ENCODE measurements at regions not wholly inside any gene's neighbourhood (a gene's known extent, or its start where the extent isn't known, plus 50 kb on each side); places are given as distances from the start of the nearest gene placed in this dataset.

DNA sequence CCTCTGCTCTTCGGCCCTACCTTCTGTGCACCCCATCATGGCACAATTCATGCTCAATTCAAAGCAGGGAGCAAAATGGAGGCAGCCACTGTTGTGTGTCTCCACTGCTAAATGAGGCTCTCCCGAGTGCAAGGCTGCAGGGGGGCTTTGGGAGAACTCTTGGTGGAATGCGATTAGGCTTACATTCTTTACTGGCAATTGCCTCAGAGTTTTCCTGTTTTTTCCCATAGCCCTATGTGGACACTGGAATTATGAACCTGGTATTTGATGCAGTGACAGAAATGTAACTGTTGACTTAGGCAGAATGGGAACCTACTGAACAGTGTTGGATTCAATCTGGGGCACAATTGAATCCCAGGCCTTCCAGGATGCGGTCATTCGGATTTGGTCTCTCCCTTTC is 187.9 kb upstream of the GMDS start:
- H3K9me3 ChIP-seq = no peaks in the 10 kb centered on the region
- intact Hi-C loops (cut with DNase I) = no loop called here
- no peak overlapping the region for H3K27ac ChIP-seq
- DNase-seq (no peak), ATAC-seq (no peak)
- no peaks in the 10 kb centered on the region for H3K36me3 ChIP-seq
- no peaks in the 10 kb centered on the region for H3K4me1 ChIP-seq
- no peak overlapping the region for H3K4me3 ChIP-seq
- TF ChIP-seq, protein P1, sequence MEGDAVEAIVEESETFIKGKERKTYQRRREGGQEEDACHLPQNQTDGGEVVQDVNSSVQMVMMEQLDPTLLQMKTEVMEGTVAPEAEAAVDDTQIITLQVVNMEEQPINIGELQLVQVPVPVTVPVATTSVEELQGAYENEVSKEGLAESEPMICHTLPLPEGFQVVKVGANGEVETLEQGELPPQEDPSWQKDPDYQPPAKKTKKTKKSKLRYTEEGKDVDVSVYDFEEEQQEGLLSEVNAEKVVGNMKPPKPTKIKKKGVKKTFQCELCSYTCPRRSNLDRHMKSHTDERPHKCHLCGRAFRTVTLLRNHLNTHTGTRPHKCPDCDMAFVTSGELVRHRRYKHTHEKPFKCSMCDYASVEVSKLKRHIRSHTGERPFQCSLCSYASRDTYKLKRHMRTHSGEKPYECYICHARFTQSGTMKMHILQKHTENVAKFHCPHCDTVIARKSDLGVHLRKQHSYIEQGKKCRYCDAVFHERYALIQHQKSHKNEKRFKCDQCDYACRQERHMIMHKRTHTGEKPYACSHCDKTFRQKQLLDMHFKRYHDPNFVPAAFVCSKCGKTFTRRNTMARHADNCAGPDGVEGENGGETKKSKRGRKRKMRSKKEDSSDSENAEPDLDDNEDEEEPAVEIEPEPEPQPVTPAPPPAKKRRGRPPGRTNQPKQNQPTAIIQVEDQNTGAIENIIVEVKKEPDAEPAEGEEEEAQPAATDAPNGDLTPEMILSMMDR (IDR thresholded peaks at IDR 0.05) = no peak
- no peaks in the 10 kb centered on the region for H3K27me3 ChIP-seq (ENCODE audit: low read depth)

DNA sequence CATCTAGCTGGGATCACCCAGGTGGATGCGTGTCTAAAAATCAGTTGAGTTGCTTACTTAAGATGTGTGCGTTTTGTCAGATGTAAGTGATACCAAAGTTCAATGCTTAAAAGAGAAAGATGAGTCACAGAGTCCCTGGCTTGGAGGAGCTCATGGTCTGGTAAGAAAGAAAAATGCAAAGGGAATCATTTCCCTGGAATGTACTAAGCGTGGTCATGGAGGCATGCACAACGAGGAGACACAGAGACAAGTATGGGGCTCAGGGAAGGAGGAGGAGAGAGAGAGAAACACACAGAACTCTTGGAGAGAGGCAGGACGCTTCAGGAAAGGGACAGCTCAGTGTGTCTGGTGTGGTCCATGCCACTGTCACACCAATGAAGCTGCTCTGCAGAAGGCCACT is 186.9 kb upstream of the GMDS start:
- DNase-seq (no peak), ATAC-seq (no peak)
- H3K27ac ChIP-seq = no peak overlapping the region
- no peak overlapping the region for H3K4me3 ChIP-seq
- TF ChIP-seq, protein P1 (IDR thresholded peaks at IDR 0.05) = no peak
- H3K9me3 ChIP-seq = no peaks in the 10 kb centered on the region
- no peaks in the 10 kb centered on the region for H3K4me1 ChIP-seq
- H3K36me3 ChIP-seq = no peaks in the 10 kb centered on the region
- H3K27me3 ChIP-seq (ENCODE audit: low read depth) = no peaks in the 10 kb centered on the region
- intact Hi-C loops (cut with DNase I) = no loop called here

DNA sequence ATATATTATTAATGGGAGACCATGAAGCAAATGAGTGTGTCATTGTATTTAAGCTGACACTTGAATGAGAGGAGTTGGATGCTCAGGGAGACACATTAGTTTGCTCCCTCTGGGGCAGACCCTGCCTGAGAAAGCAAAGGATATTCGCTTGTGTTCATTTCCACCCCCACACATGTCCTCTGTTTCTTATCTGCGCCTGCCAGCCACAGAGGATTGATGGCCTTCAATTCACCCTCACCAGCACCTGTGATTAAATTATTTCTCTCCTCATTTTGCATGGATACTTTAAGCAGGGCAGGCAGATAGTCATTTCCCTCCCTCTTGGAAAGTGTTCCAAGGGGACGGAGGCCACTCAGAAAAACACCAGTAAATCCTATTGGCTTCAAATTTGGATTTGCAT is 185.2 kb upstream of the GMDS start:
- intact Hi-C loops (cut with DNase I) = no loop called here
- no peaks in the 10 kb centered on the region for H3K4me1 ChIP-seq
- no peak overlapping the region for H3K27ac ChIP-seq
- H3K36me3 ChIP-seq = no peaks in the 10 kb centered on the region
- no peak overlapping the region for H3K4me3 ChIP-seq
- ATAC-seq (no peak), DNase-seq (no peak)
- no peaks in the 10 kb centered on the region for H3K27me3 ChIP-seq (ENCODE audit: low read depth)
- H3K9me3 ChIP-seq = no peaks in the 10 kb centered on the region
- TF ChIP-seq, protein P1 (IDR thresholded peaks at IDR 0.05) = no peak

DNA sequence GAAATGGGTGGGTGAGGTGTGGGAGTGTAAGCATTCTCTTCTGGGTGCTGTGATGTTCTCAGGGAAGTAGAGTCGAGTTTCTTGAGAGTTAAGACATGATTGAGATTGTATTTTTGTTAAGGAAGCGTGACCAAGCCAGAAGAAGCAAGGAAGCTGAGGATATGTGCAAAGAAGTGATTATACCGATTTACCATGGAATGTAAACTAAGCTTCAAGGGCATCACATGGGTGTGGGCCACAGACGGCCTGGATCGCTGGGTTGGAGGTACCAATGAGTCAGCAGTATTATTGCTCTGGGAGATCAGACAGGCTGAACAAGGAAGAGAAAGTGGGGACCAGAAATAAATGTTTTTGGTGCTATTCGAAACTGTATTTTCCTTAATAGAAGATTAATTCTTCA is 184.1 kb upstream of the GMDS start:
- intact Hi-C loops (cut with DNase I) = no loop called here
- Histone ChIP-seq H3K4me3 (no peak overlapping the region), H3K36me3 (no peaks in the 10 kb centered on the region), H3K9me3 (no peaks in the 10 kb centered on the region), H3K27me3 (ENCODE audit: low read depth) (no peaks in the 10 kb centered on the region), H3K27ac (no peak overlapping the region), H3K4me1 (no peaks in the 10 kb centered on the region)
- DNase-seq (no peak), ATAC-seq (no peak)
- TF ChIP-seq, protein P1 (IDR thresholded peaks at IDR 0.05) = no peak

DNA sequence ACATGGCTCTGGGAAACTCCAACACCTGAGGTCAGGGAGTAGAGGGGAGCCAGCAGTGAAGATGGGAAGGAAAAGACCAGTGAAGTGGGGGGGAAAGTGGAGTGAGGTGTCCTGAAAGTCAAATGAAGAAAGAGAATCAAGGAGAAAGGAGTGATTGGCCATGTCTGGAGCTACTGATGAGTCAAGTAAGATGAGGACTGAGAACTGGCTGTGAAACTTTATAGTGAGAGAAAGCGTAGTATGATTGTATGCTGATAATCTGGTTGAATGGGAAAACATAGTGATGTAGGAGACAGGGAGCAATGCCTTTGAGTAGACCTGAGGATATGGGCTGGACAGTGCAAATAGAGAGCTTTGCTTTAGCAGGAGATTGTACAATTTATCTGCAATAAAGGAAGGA is 183.6 kb upstream of the GMDS start:
- Histone ChIP-seq H3K27me3 (ENCODE audit: low read depth) (no peaks in the 10 kb centered on the region), H3K27ac (no peak overlapping the region), H3K4me3 (no peak overlapping the region), H3K4me1 (no peaks in the 10 kb centered on the region), H3K36me3 (no peaks in the 10 kb centered on the region), H3K9me3 (no peaks in the 10 kb centered on the region)
- TF ChIP-seq, protein P1 (IDR thresholded peaks at IDR 0.05) = no peak
- ATAC-seq = no peak
- DNase-seq = no peak
- intact Hi-C loops (cut with DNase I) = no loop called here

Data from lower lobe of right lung (tissue), 2 donors.